CD8-positive, alpha-beta memory T cell (primary cell): ENCODE measurements at regions not wholly inside any gene's neighbourhood (a gene's known extent, or its start where the extent isn't known, plus 50 kb on each side); places are given as distances from the start of the nearest gene placed in this dataset.
A peak's percentile ranks its signal among the peaks of the same experiment; 100 is the strongest.

ENCODE experiments used
- CTCF ChIA-PET: fragments of 350-600 bp; sonication (Branson Sonifier 250); formaldehyde crosslinking; loops from one replicate; lab custom pipeline; 2021; ENCODE audit warnings: antibody characterized with exemption; lab: Charles Lee
- POLR2A ChIA-PET: fragments of 350-600 bp; sonication (Branson Sonifier 250); formaldehyde crosslinking; loops from one replicate; lab custom pipeline; 2021; ENCODE audit warnings: antibody characterized with exemption; lab: Charles Lee
- DNase-seq, 5 donors: peaks; one replicate each; pipeline versions ENCODE4 v3.0.0 to v3.0.0-alpha.2; 2020 to 2022; ENCODE audit warnings: mixed read lengths in 1 of 5
- H3K27ac ChIP-seq: one replicate; pipeline ENCODE4 v1.7.0; 2013; ENCODE audit warnings: low read depth, mild to moderate bottlenecking, low read length, moderate library complexity
- H3K27me3 ChIP-seq: 2 replicates; pipeline ENCODE4 v1.7.0; 2013; ENCODE audit warnings: low read length, mild to moderate bottlenecking; ENCODE audit not compliant: insufficient read depth, poor library complexity, severe bottlenecking
- H3K36me3 ChIP-seq: 2 replicates; pipeline ENCODE4 v1.7.0; 2013; ENCODE audit warnings: mild to moderate bottlenecking, low read length, moderate library complexity; ENCODE audit not compliant: insufficient read depth
- H3K4me1 ChIP-seq: 2 replicates; pipeline ENCODE4 v1.7.0; 2013; ENCODE audit warnings: mild to moderate bottlenecking, low read length, moderate library complexity; ENCODE audit not compliant: insufficient read depth
- H3K4me3 ChIP-seq: 2 replicates; pipeline ENCODE4 v1.7.0; 2013; ENCODE audit warnings: mild to moderate bottlenecking, low read length
- H3K9me3 ChIP-seq: 2 replicates; pipeline ENCODE4 v1.7.0; 2013; ENCODE audit warnings: mild to moderate bottlenecking, low read length
- H3K27ac Mint-ChIP-seq, 8 donors: one replicate each; pipeline ENCODE4 v1.8.0; 2020 to 2021; ENCODE audit warnings: mixed read lengths in 8 of 8, mild to moderate bottlenecking in 6 of 8, inconsistent platforms in 3 of 8, moderate library complexity in 3 of 8
- H3K27me3 Mint-ChIP-seq, 2 donors: one replicate each; pipeline ENCODE4 v1.8.0; 2020 to 2021; ENCODE audit warnings: mixed read lengths in 2 of 2, mild to moderate bottlenecking in 1 of 2, moderate library complexity in 1 of 2
- H3K36me3 Mint-ChIP-seq, 3 donors: one replicate each; pipeline ENCODE4 v1.8.0; 2020 to 2021; ENCODE audit warnings: mixed read lengths in 3 of 3, inconsistent platforms in 1 of 3, mild to moderate bottlenecking in 1 of 3
- H3K4me1 Mint-ChIP-seq, 3 donors: one replicate each; pipeline ENCODE4 v1.8.0; 2020 to 2021; ENCODE audit warnings: mixed read lengths in 3 of 3, inconsistent platforms in 1 of 3, mild to moderate bottlenecking in 1 of 3
- H3K4me3 Mint-ChIP-seq, 7 donors: one replicate each; pipeline ENCODE4 v1.8.0; 2020 to 2021; ENCODE audit warnings: mixed read lengths in 7 of 7, mild to moderate bottlenecking in 6 of 7, moderate library complexity in 4 of 7, inconsistent platforms in 2 of 7
- H3K9me3 Mint-ChIP-seq, 5 donors: one replicate each; pipeline ENCODE4 v1.8.0; 2020 to 2022; ENCODE audit warnings: mixed read lengths in 5 of 5, mild to moderate bottlenecking in 3 of 5, moderate library complexity in 2 of 5, inconsistent platforms in 1 of 5

DNA sequence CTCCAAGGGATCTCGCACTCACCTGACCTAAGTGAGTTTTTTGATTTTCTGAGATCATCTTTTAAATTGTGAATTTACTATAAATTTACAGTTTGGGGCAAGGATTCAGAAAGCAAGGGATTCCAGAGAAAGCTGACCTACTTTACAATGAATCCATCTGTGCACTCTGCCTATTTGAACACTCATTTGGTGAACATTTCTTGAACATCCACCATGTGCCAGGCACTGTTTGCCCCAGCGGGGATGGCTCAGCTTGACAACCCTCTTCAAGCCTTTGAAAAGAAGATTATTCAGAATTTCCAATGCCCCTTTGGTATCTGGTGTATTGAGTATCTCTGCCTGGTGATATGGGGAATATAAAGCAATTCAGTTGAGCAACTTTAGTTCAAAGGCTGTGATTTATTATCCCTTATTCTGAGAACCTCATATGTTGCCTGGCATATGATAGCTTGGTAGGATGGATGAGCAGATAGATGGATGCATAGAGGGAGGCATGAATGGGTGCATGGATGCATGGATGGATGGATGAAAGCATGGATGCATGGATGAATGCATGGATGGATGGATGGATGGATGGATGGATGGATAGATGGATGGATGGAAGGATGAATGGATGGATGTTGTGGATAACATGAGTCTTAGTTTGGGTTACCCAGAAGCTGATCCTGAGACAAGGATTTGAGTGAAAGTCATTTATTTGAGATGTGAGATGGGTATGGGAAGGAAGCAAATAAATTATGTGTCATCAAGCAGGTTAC lies 149.7 kb upstream of the ZNF366 start:
- Mint-ChIP-seq H3K4me1 (no peaks in the 10 kb centered on the region), H3K36me3 (no peaks in the 10 kb centered on the region), H3K27ac (no peak overlapping the region), H3K27me3 (peaks cover 0 to 9% of the 10 kb centered on the region in 2 donors), H3K4me3 (no peak overlapping the region), H3K9me3 (no peaks in the 10 kb centered on the region)
- no peaks in the 10 kb centered on the region for H3K36me3 ChIP-seq
- no peak overlapping the region for H3K27ac ChIP-seq
- POLR2A ChIA-PET: no interaction called here
- H3K4me3 ChIP-seq: no peak overlapping the region
- CTCF ChIA-PET: no interaction called here
- H3K9me3 ChIP-seq: no peaks in the 10 kb centered on the region
- DNase-seq: no peak
- H3K4me1 ChIP-seq: no peaks in the 10 kb centered on the region
- H3K27me3 ChIP-seq: no peaks in the 10 kb centered on the region

GRCh38 chr5:72656331-72656730 lies 149.1 kb upstream of the ZNF366 start:
- CTCF ChIA-PET: no interaction called here
- Mint-ChIP-seq H3K27me3 (peaks cover 3 to 9% of the 10 kb centered on the region in 2 donors), H3K4me1 (no peaks in the 10 kb centered on the region), H3K4me3 (no peak overlapping the region), H3K36me3 (no peaks in the 10 kb centered on the region), H3K9me3 (no peaks in the 10 kb centered on the region), H3K27ac (no peak overlapping the region)
- no peaks in the 10 kb centered on the region for H3K9me3 ChIP-seq
- H3K4me3 ChIP-seq: no peak overlapping the region
- no peaks in the 10 kb centered on the region for H3K36me3 ChIP-seq
- no peaks in the 10 kb centered on the region for H3K27me3 ChIP-seq
- no peak overlapping the region for H3K27ac ChIP-seq
- H3K4me1 ChIP-seq: no peaks in the 10 kb centered on the region
- POLR2A ChIA-PET: no interaction called here
- DNase-seq: no peak

GRCh38 chr5:72654231-72654630 lies 147.0 kb upstream of the ZNF366 start:
- Mint-ChIP-seq H3K36me3 (no peaks in the 10 kb centered on the region), H3K9me3 (no peaks in the 10 kb centered on the region), H3K4me1 (no peaks in the 10 kb centered on the region), H3K27ac (no peak overlapping the region), H3K27me3 (peaks cover 5 to 9% of the 10 kb centered on the region in 2 donors), H3K4me3 (no peak overlapping the region)
- no peak overlapping the region for H3K4me3 ChIP-seq
- no peaks in the 10 kb centered on the region for H3K4me1 ChIP-seq
- no peaks in the 10 kb centered on the region for H3K9me3 ChIP-seq
- H3K36me3 ChIP-seq: no peaks in the 10 kb centered on the region
- H3K27me3 ChIP-seq: no peaks in the 10 kb centered on the region
- CTCF ChIA-PET: no interaction called here
- DNase-seq: no peak
- POLR2A ChIA-PET: no interaction called here
- H3K27ac ChIP-seq: no peak overlapping the region

DNA sequence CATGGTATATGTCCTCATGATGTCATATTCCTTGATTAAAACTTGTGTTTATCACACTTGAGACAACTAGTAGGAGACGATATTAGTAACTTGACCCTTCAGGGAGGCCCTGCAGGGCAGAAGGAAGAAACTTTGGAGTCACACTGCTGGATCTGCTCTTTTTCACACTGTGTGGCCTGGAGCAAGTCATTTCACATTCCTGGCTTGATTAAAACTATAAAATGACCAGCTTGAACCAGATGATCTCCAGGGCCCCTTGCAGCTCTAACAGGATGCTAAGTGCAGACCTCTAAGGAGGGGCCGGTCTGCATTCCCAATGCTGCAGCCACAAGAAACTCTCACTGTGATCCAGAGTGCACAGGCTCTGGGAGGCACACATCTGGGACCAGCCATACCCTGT lies 146.4 kb upstream of the ZNF366 start:
- DNase-seq: no peak
- Mint-ChIP-seq H3K36me3 (no peaks in the 10 kb centered on the region), H3K27me3 (peaks cover 4 to 5% of the 10 kb centered on the region in 2 donors), H3K4me1 (no peaks in the 10 kb centered on the region), H3K4me3 (no peak overlapping the region), H3K9me3 (no peaks in the 10 kb centered on the region), H3K27ac (no peak overlapping the region)
- H3K36me3 ChIP-seq: no peaks in the 10 kb centered on the region
- ChIA-PET CTCF (no interaction called here), POLR2A (no interaction called here)
- H3K27me3 ChIP-seq: no peaks in the 10 kb centered on the region
- no peaks in the 10 kb centered on the region for H3K9me3 ChIP-seq
- H3K4me1 ChIP-seq: no peaks in the 10 kb centered on the region
- no peak overlapping the region for H3K4me3 ChIP-seq
- H3K27ac ChIP-seq: no peak overlapping the region

GRCh38 chr5:72651779-72652178 lies 144.6 kb upstream of the ZNF366 start:
- no peaks in the 10 kb centered on the region for H3K36me3 ChIP-seq
- peaks cover 4 to 5% of the 10 kb centered on the region in 2 donors for H3K27me3 Mint-ChIP-seq
- H3K9me3 ChIP-seq: no peaks in the 10 kb centered on the region
- H3K4me1 ChIP-seq: no peaks in the 10 kb centered on the region
- no peak overlapping the region for H3K4me3 ChIP-seq
- H3K36me3 Mint-ChIP-seq: no peaks in the 10 kb centered on the region
- no peak for DNase-seq
- H3K9me3 Mint-ChIP-seq: no peaks in the 10 kb centered on the region
- POLR2A ChIA-PET: no interaction called here
- CTCF ChIA-PET: no interaction called here
- H3K27ac Mint-ChIP-seq: no peak overlapping the region
- H3K4me1 Mint-ChIP-seq: no peaks in the 10 kb centered on the region
- H3K27ac ChIP-seq: no peak overlapping the region
- no peak overlapping the region for H3K4me3 Mint-ChIP-seq
- no peaks in the 10 kb centered on the region for H3K27me3 ChIP-seq

DNA sequence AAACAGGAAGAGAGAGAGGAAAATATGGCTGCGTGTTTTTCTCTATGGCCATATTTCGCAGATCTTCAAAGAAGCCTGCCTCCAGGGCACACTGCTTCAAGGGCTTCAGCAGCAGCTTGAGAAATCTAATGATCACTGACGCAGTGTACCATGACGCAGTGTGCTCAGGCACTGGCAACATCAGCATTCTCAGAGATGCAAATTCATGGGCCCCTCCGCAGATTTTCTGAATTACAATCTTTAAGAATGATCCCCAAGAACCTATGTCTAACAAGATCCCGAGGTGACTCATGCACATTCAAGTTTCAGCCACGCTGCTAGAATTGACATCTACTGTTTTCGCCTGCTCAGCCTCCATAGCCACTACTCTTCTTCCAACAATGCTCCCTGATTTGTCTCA lies 143.9 kb upstream of the ZNF366 start:
- ChIA-PET CTCF (no interaction called here), POLR2A (no interaction called here)
- H3K27ac ChIP-seq: no peak overlapping the region
- H3K36me3 ChIP-seq: no peaks in the 10 kb centered on the region
- Mint-ChIP-seq H3K4me1 (no peaks in the 10 kb centered on the region), H3K27me3 (peaks cover 4 to 5% of the 10 kb centered on the region in 2 donors), H3K4me3 (no peak overlapping the region), H3K27ac (no peak overlapping the region), H3K36me3 (no peaks in the 10 kb centered on the region), H3K9me3 (no peaks in the 10 kb centered on the region)
- H3K4me3 ChIP-seq: no peak overlapping the region
- no peaks in the 10 kb centered on the region for H3K9me3 ChIP-seq
- no peaks in the 10 kb centered on the region for H3K4me1 ChIP-seq
- DNase-seq: no peak
- no peaks in the 10 kb centered on the region for H3K27me3 ChIP-seq

DNA sequence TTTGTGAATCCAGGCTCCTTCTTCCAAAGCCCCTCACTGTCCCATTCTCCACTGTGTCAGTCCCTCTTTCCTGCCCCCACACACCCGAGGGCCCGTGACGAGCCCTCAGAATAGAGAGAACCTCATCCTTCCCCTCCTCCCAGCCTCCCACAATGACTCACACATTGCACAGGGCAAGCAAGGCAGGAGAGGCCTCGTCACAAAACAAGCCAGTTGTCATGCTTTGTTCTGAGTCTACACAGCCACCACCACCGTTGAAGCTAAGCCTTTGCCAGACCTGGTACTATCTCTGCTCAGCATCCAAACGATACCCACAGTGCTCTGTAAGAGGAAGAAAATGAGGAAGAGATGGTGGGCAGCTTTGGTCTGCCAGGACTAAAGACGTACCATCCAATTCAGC lies 142.2 kb upstream of the ZNF366 start:
- Mint-ChIP-seq H3K27me3 (peaks cover 5 to 9% of the 10 kb centered on the region in 2 donors), H3K27ac (no peak overlapping the region), H3K4me3 (no peak overlapping the region), H3K9me3 (no peaks in the 10 kb centered on the region), H3K4me1 (no peaks in the 10 kb centered on the region), H3K36me3 (no peaks in the 10 kb centered on the region)
- no peaks in the 10 kb centered on the region for H3K36me3 ChIP-seq
- DNase-seq: no peak
- CTCF ChIA-PET: no interaction called here
- POLR2A ChIA-PET: no interaction called here
- H3K4me3 ChIP-seq: no peak overlapping the region
- H3K27me3 ChIP-seq: no peaks in the 10 kb centered on the region
- no peaks in the 10 kb centered on the region for H3K4me1 ChIP-seq
- no peak overlapping the region for H3K27ac ChIP-seq
- no peaks in the 10 kb centered on the region for H3K9me3 ChIP-seq

GRCh38 chr5:72648480-72648879 lies 141.3 kb upstream of the ZNF366 start:
- H3K9me3 ChIP-seq: no peaks in the 10 kb centered on the region
- H3K27me3 Mint-ChIP-seq: peaks cover 5 to 10% of the 10 kb centered on the region in 2 donors
- no peaks in the 10 kb centered on the region for H3K4me1 ChIP-seq
- H3K27ac ChIP-seq: no peak overlapping the region
- no peaks in the 10 kb centered on the region for H3K4me1 Mint-ChIP-seq
- ChIA-PET POLR2A (no interaction called here), CTCF (no interaction called here)
- no peaks in the 10 kb centered on the region for H3K27me3 ChIP-seq
- H3K9me3 Mint-ChIP-seq: no peaks in the 10 kb centered on the region
- no peak overlapping the region for H3K4me3 ChIP-seq
- no peak for DNase-seq
- H3K36me3 Mint-ChIP-seq: no peaks in the 10 kb centered on the region
- no peaks in the 10 kb centered on the region for H3K36me3 ChIP-seq
- peak overlapping the region in 1 of 8 donors; percentile 63 for H3K27ac Mint-ChIP-seq
- H3K4me3 Mint-ChIP-seq: no peak overlapping the region
